DOHH2 (cell line): ENCODE measurements at regions not wholly inside any gene's neighbourhood (a gene's known extent, or its start where the extent isn't known, plus 50 kb on each side); places are given as distances from the start of the nearest gene placed in this dataset.

Experiments used
- CTCF ChIP-seq: fragments of 200-600 bp; sonication (generic); IDR thresholded peaks from one replicate; pipeline ENCODE4 v1.5.1; 2014; ENCODE audit warnings: antibody characterized with exemption, mild to moderate bottlenecking, low read depth, low read length; ENCODE audit not compliant: poor library complexity, severe bottlenecking
- EZH2phosphoT487 ChIP-seq: fragments of 200-600 bp; sonication (generic); IDR thresholded peaks from 2 replicates; pipeline ENCODE4 v1.6.1; 2017; ENCODE audit warnings: borderline replicate concordance, mild to moderate bottlenecking, antibody characterized with exemption, low read length, moderate library complexity, mixed read lengths

GRCh38 chr6:120137492-120137891, 787.9 kb upstream of the MAN1A1 start:
- TF ChIP-seq CTCF (no peak), EZH2phosphoT487 (no peak)
